ENCODE measurements at regions not wholly inside any gene's neighbourhood (a gene's known extent, or its start where the extent isn't known, plus 50 kb on each side); places are given as distances from the start of the nearest gene placed in this dataset.

- Mint-ChIP-seq H3K36me3 (ENCODE audit: low read depth) (no peaks in the 10 kb centered on the region), H3K4me3 (no peak overlapping the region), H3K27me3 (ENCODE audit: insufficient read depth, low read depth, poor library complexity) (no peaks in the 10 kb centered on the region), H3K9me3 (no peaks in the 10 kb centered on the region), H3K27ac (no peak overlapping the region), H3K4me1 (no peaks in the 10 kb centered on the region)
- ATAC-seq (no peak), DNase-seq (ENCODE audit: low spot score) (no peak)
- Histone ChIP-seq H3K4me2 (no peak overlapping the region), H3K4me1 (ENCODE audit: insufficient read depth) (no peaks in the 10 kb centered on the region), H3K36me3 (ENCODE audit: insufficient read depth) (no peaks in the 10 kb centered on the region), H3K9me2 (ENCODE audit: insufficient read depth) (no peaks in the 10 kb centered on the region), H4K20me1 (replicated peaks; ENCODE audit: insufficient read depth) (no peaks in the 10 kb centered on the region), H3K79me2 (replicated peaks; ENCODE audit: insufficient read depth) (no peaks in the 10 kb centered on the region), H3F3A (replicated peaks; ENCODE audit: low read depth) (no peaks in the 10 kb centered on the region), H3K4me3 (no peak overlapping the region), H2AFZ (no peak overlapping the region), H3K27ac (ENCODE audit: low read depth) (no peak overlapping the region), H3K27me3 (ENCODE audit: insufficient read depth) (no peaks in the 10 kb centered on the region)
- TF ChIP-seq JUNB (IDR thresholded peaks at IDR 0.05; ENCODE audit: unreplicated experiment) (no peak), STAT1 (IDR thresholded peaks at IDR 0.05; ENCODE audit: unreplicated experiment) (no peak), ETS1 (IDR thresholded peaks at IDR 0.05) (no peak), ZNF462 (CRISPR knock-in tag; IDR thresholded peaks at IDR 0.05) (no peak), NANOG (IDR thresholded peaks at IDR 0.05; ENCODE audit: borderline replicate concordance) (no peak), CTCF (conservative IDR thresholded peaks at IDR 0.05; ENCODE audit: low read depth in 2 of 2) (no peak), ZNF331 (CRISPR knock-in tag; IDR thresholded peaks at IDR 0.05; ENCODE audit: low read depth) (no peak), EZH2 (IDR thresholded peaks at IDR 0.05; ENCODE audit: low read depth, unreplicated experiment) (no peak), ZNF114 (CRISPR knock-in tag; IDR thresholded peaks at IDR 0.05) (no peak)
Measured at GRCh38 chr3:111319598-111319997, 222.4 kb upstream of the CD96 start.
